ENCODE measurements at regions not wholly inside any gene's neighbourhood (a gene's known extent, or its start where the extent isn't known, plus 50 kb on each side); places are given as distances from the start of the nearest gene placed in this dataset.
"Not testable (repeated sequence)": the region's sequence is repeated elsewhere in the genome, so short reads cannot be mapped to it uniquely, and the experiment has no call there.

GRCh38 chr3:40753291-40753770 lies 228.6 kb downstream of the ZNF621 start:
- no peak for DNase-seq (ENCODE audit: low read depth, low spot score)

GRCh38 chr3:40753951-40754350 lies 229.2 kb downstream of the ZNF621 start:
- no peak for DNase-seq (ENCODE audit: low read depth, low spot score)

DNA sequence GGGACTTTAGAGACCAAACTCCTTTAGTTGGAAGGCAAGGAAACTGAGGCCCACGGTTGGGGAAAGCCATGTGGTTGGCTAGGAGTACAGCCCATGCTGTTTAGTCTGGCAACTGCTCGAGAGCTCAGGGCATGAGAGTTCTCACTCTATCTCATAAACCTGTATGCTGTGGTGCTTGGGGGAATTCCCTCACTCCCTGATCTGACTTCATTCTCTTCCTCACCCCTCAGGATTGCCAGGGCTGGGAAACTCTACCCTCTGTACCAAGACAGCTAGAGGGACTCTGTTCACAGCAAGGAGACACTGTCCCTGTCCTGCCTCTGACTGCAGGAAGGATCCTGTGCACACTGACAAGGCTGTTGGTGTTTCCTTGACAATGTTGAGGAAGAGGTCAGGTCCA lies 230.2 kb downstream of the ZNF621 start:
- no peak for DNase-seq (ENCODE audit: low read depth, low spot score)

DNA sequence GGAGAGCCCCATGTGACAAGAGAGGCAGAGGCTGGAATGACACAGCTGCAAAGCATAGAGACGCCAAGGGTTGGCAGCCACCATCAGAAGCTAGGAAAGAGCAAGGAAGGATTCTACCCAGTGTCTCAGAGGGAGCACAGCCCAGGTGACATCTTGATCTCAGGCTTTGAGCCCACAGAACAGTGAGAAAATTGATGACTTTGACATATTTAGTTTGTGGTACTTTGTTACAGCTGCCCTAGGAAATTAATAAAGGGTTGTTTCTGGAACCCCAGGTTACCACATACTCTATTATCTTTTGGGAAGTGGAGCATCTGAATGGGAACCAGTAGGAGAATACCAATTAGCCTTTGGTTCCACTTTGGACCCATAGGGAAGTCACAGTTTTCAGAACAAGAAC lies 231.7 kb downstream of the ZNF621 start:
- no peak for DNase-seq (ENCODE audit: low read depth, low spot score)

DNA sequence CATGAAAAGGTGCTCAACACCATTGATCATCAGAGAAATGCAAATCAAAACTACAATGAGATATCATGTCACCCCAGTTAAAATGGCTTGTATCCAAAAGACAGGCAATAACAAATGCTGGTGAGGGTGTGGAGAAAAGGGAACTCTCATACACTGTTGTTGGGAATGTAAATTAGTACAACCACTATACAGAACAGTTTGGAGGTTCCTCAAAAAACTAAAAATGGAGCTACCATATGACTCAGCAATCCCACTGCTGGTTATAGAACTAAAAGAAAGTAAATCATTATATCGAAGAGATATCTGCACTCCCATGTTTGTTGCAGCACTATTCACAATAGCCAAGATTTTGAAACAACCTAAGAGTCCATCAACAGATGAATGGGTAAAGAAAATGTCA lies 238.0 kb downstream of the ZNF621 start:
- not testable (repeated sequence) for DNase-seq (ENCODE audit: low read depth, low spot score)

DNA sequence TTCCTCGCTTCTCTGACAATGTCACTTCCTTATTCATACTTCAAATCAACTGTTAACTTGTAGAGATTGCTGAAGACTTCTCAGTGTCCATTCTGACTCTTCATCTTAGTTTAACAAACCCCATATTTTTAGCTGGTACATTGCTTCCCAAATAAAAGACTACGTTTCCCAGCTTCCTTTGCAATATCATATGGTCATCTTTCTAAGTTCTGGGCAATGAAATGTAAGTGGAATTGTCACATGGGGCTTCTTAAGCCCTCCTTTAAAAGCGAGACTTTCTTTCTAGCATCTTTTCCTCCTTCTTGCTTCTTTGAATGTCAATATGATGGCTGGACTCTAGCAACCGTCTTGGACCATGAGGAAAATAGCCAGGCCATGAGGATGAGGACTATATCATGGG lies 239.0 kb downstream of the ZNF621 start:
- no peak for DNase-seq (ENCODE audit: low read depth, low spot score)

DNA sequence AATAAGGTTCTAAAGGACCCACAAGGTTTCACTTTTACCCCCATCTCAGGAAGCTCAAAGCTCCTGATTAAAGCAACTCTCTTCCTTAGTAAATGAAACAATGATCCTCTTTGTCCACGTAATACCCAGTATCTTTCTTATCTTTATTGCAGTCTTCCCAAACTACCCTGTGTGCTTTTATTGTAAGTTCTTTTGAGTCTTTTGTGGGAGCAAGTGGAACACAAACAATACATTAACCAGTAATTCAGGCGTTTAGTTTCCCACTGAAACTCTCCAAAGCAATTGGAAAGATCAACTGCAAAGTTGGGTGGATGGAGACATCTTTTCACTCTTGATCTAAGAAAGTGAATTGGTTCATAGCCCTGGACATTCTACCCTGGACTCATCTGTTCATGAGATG lies 240.0 kb downstream of the ZNF621 start:
- DNase-seq (ENCODE audit: low read depth, low spot score): no peak

GRCh38 chr3:40765884-40766283 lies 241.1 kb downstream of the ZNF621 start:
- no peak for DNase-seq (ENCODE audit: low read depth, low spot score)

- no peak for DNase-seq (ENCODE audit: low read depth, low spot score)
Measured at GRCh38 chr3:40766396-40766795, 241.6 kb downstream of the ZNF621 start.

- DNase-seq (ENCODE audit: low read depth, low spot score): no peak
Measured at GRCh38 chr3:40768046-40768445, 243.3 kb downstream of the ZNF621 start.

GRCh38 chr3:40768536-40768935 lies 243.8 kb downstream of the ZNF621 start:
- no peak for DNase-seq (ENCODE audit: low read depth, low spot score)

- DNase-seq (ENCODE audit: low read depth, low spot score): no peak
Measured at GRCh38 chr3:40770061-40770460, 245.3 kb downstream of the ZNF621 start.

DNA sequence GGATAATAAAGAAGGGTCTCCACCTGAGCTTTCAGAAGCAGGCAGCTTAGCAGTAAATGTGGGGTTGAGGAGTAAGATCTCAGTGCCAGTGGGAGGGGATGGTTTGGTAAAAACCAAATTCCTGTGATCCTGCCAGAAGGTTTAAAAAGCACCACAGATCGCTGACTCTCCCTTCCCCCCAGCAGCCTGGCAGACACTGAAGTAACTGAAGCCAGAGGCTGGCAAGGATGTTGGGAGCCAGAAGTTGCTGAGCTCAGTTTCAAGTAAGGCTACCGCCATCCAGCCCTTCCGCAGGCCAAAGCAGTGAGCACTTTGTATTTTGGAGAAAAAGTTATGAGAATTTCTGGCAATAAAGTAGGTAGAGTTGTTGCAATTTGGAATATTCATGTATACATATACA lies 246.4 kb downstream of the ZNF621 start:
- DNase-seq (ENCODE audit: low read depth, low spot score): no peak

DNA sequence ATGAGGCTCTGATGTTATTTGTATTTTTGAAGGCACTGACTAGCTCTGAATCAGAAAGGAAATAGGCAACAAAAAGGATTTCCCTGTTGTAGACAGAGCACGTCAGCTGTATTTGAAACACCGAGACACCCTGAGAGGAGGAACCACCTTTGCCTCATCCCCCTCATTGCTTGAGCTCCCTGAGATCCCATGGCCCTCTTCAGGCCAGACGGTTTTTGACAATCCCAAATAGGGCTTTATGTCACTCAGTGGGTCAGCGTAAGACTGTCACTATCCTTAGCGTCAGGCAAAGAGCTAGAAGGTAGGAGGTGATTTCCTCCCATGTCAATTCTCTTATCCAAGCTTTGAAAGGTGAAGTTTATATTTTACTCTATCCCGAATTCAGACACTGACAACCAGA lies 254.3 kb downstream of the ZNF621 start:
- DNase-seq (ENCODE audit: low read depth, low spot score): no peak

GRCh38 chr3:40780291-40780924 lies 255.6 kb downstream of the ZNF621 start:
- DNase-seq (ENCODE audit: low read depth, low spot score): no peak

- DNase-seq (ENCODE audit: low read depth, low spot score): no peak
Measured at GRCh38 chr3:40780925-40781406, 256.2 kb downstream of the ZNF621 start.

DNA sequence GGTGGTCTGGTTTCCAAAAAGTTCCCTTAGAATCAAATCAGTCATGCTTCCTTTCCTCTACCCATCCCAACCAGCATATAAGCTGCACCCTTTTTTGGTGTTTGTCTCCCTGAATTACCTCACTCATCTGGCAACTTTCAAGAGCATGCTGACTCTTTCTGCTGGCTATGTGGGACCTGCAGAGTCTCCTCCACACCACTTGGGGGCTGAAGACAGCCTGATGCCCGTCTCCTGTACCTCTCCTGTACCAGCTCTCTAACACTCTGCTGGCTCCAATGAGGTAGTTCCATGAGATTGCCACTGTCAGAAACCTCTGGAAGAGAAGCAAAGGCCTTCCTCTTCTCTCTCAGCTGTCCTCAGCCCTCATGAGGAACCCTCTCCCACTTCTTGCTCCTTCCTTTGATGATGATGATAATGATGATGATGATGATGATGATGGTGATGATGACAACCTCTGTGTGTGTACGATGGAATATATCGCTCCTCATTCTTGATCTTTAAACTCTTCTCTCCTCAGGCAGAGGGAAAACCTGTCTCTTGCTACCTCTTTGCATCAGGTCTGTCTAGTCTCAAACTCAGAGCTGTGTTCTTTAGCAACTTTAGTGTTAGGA lies 257.5 kb downstream of the ZNF621 start:
- no peak for DNase-seq (ENCODE audit: low read depth, low spot score)

DNA sequence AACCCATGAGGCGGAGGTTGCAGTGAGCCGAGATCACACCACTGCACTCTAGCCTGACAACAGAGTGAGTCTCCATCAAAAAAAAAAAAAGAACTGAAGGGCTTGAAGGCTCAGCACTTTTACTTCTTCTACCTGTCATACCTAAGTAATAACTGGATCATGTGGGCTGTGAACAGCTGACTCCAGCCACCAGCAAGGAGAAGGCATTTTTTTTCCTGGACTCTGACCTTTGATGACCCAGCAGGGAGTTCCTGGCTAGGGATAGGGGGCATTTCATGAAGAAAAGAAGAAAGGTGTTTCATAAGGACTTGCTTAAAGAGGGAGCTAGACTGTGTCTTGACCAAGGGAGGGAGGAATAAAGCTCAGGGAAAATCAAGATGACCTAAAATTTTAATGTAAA lies 266.0 kb downstream of the ZNF621 start:
- DNase-seq (ENCODE audit: low read depth, low spot score): no peak

DNA sequence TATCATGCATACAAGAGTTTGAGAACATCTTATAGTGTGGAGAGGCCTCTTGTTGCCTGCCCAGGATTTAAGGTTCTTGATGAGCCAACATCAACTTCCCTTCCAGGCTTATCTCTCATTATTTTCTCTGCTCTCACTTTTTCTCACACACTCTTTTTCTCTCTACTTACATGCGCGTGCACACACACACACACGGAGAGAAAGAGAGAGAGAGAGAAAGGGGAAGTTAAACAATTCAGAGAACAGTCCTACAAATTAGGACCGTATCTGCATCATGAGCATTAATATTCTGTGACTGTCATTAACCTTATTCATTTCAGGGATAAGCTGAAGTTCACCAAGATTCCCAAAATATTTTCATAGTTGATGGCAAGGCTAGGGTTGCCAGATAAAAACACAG lies 269.0 kb downstream of the ZNF621 start:
- no peak for DNase-seq (ENCODE audit: low read depth, low spot score)

DNA sequence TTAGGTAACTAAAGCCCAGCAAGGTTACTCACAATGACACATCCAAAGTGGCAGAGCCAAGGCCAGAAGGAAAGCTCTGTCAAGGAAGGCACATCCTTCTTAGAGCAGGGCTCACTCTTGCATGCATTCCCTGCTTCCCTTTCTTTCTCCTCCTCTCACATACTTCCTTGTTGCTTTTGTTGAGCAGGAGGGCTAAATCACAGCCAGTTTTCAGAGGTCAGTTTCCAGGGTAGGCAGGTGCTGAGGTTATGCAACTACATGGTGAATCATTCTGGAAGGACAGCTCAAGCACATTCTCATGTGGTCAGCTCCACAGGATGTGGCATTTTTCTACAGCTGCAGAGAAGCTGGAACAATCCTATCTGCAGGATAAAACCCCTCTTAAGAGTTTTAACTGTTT lies 275.6 kb downstream of the ZNF621 start:
- no peak for DNase-seq (ENCODE audit: low read depth, low spot score)

DNA sequence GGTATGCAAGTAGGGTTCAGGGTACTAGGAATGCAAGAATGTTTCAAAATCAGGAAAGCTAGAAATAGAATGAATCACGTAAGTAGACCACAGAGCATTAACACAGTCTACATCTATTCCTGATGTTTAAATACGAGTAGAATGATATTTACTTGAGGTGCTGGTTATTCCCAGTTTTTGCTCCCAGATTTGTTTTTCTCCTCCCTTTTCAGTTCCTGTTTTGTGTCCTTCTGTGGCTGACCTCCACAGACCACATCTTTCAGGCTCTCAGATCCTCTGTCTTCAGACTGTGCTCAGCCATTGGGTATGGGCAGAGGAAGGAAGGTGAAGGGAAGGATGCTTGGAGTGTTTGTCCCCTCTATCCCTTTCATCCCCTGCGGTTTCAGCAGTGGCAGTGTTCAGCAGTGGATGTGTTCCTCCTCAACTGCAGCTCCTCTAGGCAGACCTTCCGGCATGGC lies 276.6 kb downstream of the ZNF621 start:
- no peak for DNase-seq (ENCODE audit: low read depth, low spot score)

DNA sequence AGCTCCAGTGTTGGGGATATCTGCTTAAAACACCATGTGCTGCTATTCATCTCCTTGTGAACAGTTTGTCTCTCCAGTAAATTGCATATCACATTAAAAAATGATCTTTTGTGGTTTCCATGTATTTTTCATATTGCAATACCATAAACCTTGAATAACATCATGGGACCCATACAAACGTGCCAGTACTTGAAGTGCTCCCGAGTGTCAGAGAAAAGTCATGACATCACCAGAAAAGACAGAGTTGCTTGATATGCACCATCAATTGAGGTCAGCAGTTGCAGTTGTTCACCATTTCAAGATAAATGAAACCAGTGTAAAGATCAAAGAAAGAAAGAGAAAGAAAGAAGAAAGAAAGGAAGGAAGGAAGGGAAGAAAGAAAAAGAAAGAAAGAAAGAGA lies 278.6 kb downstream of the ZNF621 start:
- no peak for DNase-seq (ENCODE audit: low read depth, low spot score)

DNA sequence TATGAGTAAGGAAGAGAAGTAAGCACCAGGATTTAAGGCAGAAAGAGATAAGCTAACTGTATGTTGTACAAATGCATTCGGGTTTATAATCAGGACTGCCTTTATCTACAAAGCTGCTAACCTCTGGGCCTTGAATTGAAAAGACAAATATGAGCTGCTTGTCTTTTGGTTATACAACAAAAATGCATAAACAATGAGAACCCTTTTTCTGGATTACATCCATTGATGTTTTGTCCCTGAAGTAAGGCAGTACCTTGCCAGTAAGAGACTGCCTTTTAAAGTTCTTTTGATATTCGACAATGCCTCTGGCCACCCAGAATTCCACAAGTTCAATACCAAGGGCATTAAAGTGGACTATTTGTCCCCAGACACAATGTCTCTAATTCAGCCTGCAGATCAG lies 280.7 kb downstream of the ZNF621 start:
- no peak for DNase-seq (ENCODE audit: low read depth, low spot score)
